ENCODE measurements at regions not wholly inside any gene's neighbourhood (a gene's known extent, or its start where the extent isn't known, plus 50 kb on each side); places are given as distances from the start of the nearest gene placed in this dataset.

GRCh38 chr7:54622696-54623309 is 80.6 kb downstream of the VSTM2A start:
- no peak for DNase-seq
